ENCODE measurements at regions not wholly inside any gene's neighbourhood (a gene's known extent, or its start where the extent isn't known, plus 50 kb on each side); places are given as distances from the start of the nearest gene placed in this dataset.

DNA sequence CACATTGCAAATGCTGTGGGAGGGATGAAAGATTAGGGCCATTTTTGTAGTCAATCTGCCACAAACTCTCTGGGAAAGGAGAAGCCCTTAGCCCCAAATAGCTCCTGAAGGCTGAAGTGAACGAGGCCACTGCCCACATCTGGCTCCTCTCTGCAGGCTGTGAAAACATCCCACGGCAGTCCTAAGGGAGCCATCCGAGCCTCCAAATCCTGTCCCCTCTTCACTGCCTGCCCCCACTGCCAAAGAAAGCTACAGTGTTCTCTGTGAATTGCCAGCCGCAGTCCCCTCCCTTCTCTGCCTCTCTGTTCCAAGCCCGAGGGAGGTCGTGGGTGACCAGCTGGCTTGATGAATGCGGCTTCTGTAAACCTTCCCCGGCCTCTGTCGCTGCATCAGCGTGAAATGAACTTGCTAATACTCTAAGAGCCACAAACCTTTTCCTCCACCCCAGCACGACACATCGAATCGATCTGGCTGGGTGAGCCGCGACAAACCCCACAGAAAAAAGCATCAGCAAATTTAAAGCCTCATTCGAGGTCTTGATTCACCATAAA is 180.7 kb upstream of the NRXN3 start:
- no peaks in the 10 kb centered on the region for H3K27me3 ChIP-seq
- no peak overlapping the region for H3K27ac ChIP-seq
- DNase-seq: no peak
- WGBS, 4 donors: 51 to 68% (median 58%) methylated on average over 15 to 16 of the region's 16 CpGs
- H3K36me3 ChIP-seq (replicated peaks in 1 of 2): no peaks in the 10 kb centered on the region
- intact Hi-C loops (cut with DNase I): no loop called here
- H3K4me3 ChIP-seq: no peak overlapping the region
- TF ChIP-seq, protein P1, sequence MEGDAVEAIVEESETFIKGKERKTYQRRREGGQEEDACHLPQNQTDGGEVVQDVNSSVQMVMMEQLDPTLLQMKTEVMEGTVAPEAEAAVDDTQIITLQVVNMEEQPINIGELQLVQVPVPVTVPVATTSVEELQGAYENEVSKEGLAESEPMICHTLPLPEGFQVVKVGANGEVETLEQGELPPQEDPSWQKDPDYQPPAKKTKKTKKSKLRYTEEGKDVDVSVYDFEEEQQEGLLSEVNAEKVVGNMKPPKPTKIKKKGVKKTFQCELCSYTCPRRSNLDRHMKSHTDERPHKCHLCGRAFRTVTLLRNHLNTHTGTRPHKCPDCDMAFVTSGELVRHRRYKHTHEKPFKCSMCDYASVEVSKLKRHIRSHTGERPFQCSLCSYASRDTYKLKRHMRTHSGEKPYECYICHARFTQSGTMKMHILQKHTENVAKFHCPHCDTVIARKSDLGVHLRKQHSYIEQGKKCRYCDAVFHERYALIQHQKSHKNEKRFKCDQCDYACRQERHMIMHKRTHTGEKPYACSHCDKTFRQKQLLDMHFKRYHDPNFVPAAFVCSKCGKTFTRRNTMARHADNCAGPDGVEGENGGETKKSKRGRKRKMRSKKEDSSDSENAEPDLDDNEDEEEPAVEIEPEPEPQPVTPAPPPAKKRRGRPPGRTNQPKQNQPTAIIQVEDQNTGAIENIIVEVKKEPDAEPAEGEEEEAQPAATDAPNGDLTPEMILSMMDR (IDR thresholded peaks at IDR 0.05): no peak
- no peak for TF ChIP-seq POLR2A (IDR thresholded peaks at IDR 0.05)
- no peaks in the 10 kb centered on the region for H3K4me1 ChIP-seq (replicated peaks in 1 of 2)
- no peaks in the 10 kb centered on the region for H3K9me3 ChIP-seq (replicated peaks in 1 of 3)

DNA sequence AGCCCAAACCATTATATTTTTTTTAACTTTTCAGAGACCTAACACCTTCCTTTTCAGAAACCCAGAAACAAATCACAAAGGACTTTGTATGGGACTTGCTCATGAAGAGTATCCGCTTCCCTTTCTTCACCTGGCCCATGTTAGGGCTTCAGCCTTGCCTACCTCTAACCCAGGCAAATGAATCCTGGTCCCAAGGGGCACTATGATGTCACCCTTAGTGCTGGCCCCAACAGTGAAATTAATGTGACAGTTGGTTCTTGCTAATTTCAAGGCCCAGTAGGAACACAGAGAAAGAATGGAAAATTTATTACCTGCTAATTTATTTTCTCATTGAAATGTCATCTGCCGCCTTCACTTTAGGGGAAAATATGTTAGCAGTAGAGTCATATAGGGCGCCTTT is 179.8 kb upstream of the NRXN3 start:
- Histone ChIP-seq H3K36me3 (replicated peaks in 1 of 2) (no peaks in the 10 kb centered on the region), H3K9me3 (replicated peaks in 1 of 3) (no peaks in the 10 kb centered on the region), H3K27ac (no peak overlapping the region), H3K4me1 (replicated peaks in 1 of 2) (no peaks in the 10 kb centered on the region), H3K4me3 (no peak overlapping the region), H3K27me3 (no peaks in the 10 kb centered on the region)
- intact Hi-C loops (cut with DNase I): no loop called here
- 80 to 90% (median 86%) methylated on average over 3 of the region's 3 CpGs for WGBS, 4 donors
- no peak for DNase-seq
- no peak for TF ChIP-seq POLR2A (IDR thresholded peaks at IDR 0.05)
- TF ChIP-seq, protein P1 (IDR thresholded peaks at IDR 0.05): no peak

DNA sequence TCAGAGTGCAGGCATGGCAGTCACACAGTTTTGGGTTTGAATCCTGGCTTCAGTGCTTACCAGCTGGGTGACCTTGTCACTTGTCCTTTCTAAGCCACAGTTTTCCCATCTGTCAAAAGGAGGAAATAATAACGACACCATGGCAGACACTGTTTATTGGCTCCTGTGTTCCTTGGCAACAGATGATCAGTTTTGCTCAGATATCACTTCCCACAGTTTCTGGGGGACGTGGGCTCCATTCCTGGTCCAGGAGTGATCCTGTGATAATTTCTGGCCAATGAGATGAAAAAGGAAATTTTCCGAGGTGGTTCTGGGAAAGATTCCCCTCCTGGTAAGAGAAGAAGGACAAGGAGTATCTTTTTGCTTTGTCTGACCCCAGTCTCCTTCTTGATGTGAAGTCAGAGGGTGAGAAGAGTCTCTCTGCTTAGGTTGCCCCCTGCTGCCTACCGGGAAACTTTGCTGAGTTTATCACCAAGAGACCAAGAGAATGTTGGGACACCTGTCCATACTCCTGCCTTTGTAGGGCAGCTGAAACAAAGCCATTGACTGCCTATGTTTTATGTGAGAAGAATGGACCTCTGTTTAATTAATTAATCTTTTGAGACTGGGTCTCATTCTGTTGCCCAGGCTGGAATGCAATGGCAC is 178.9 kb upstream of the NRXN3 start:
- WGBS, 4 donors: 49 to 55% (median 51%) methylated on average over 4 of the region's 4 CpGs
- H3K4me3 ChIP-seq: no peak overlapping the region
- intact Hi-C loops (cut with DNase I): no loop called here
- no peaks in the 10 kb centered on the region for H3K9me3 ChIP-seq (replicated peaks in 1 of 3)
- no peaks in the 10 kb centered on the region for H3K4me1 ChIP-seq (replicated peaks in 1 of 2)
- no peaks in the 10 kb centered on the region for H3K36me3 ChIP-seq (replicated peaks in 1 of 2)
- no peaks in the 10 kb centered on the region for H3K27me3 ChIP-seq
- H3K27ac ChIP-seq: no peak overlapping the region
- peak in 1 of 7 donors; percentile 22 for DNase-seq
- TF ChIP-seq, protein P1 (IDR thresholded peaks at IDR 0.05): peak in 1 of 6 experiments; percentile 17
- no peak for TF ChIP-seq POLR2A (IDR thresholded peaks at IDR 0.05)

DNA sequence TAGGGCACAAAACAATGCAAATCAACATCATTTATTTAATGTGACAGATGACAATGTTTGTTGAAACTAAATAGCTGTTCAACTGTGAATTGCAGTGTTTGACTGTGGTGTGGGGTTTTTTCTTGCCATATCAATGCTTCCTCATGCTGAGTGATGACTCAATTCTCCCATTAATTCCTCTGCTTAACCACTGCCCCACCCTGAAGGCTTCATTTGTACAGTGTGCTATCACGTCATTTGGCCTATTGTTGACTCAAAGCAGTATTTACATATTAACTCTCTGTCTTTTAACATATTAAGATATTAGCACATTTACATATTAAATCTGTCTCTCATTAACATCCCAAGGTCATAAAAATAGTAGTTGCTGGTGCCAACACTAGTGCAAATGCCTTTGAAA is 164.8 kb upstream of the NRXN3 start:
- H3K27ac ChIP-seq: no peak overlapping the region
- DNase-seq: no peak
- intact Hi-C loops (cut with DNase I): no loop called here
- peaks cover 0 to 4% (median 0%) of the 10 kb centered on the region in 3 donors for H3K9me3 ChIP-seq (replicated peaks in 1 of 3)
- H3K4me3 ChIP-seq: no peak overlapping the region
- TF ChIP-seq, protein P1 (IDR thresholded peaks at IDR 0.05): no peak
- TF ChIP-seq POLR2A (IDR thresholded peaks at IDR 0.05): no peak
- no peaks in the 10 kb centered on the region for H3K36me3 ChIP-seq (replicated peaks in 1 of 2)
- H3K27me3 ChIP-seq: no peaks in the 10 kb centered on the region
- WGBS, 4 donors: 49 to 69% (median 59%) methylated on average over 1 of the region's 1 CpG
- H3K4me1 ChIP-seq (replicated peaks in 1 of 2): no peaks in the 10 kb centered on the region

All from adrenal gland (tissue), 9 donors.